ENCODE measurements at regions not wholly inside any gene's neighbourhood (a gene's known extent, or its start where the extent isn't known, plus 50 kb on each side); places are given as distances from the start of the nearest gene placed in this dataset.

GRCh38 chr9:16245756-16246440 is 624.6 kb downstream of the BNC2 start:
- no peak for DNase-seq

DNA sequence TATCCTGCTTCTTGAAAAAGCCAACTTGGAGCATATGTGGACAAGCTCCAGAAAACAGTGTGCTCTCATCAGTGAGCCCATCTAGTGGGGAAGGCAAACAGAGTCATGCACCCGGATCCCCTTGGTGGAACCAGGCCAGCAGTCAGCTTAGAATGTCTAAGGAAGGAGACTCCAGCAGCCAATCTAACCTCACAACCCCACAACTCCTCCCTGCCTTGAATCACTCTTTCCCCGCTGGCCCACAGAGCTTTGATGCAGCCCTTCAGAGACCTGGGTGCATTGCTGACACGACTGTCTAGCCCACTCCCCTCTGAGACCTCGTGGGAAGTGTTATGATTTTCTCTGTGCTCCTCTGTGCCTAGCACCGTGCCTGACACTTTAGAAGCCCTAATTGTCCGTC is 623.7 kb downstream of the BNC2 start:
- no peak for DNase-seq

- DNase-seq: no peak
These were observed 623.1 kb downstream of the BNC2 start for GRCh38 chr9:16247188-16247875.

- DNase-seq: no peak
These were observed 621.6 kb downstream of the BNC2 start for GRCh38 chr9:16248822-16249221.

- DNase-seq: no peak
These were observed 617.9 kb downstream of the BNC2 start for GRCh38 chr9:16252616-16253015.

DNA sequence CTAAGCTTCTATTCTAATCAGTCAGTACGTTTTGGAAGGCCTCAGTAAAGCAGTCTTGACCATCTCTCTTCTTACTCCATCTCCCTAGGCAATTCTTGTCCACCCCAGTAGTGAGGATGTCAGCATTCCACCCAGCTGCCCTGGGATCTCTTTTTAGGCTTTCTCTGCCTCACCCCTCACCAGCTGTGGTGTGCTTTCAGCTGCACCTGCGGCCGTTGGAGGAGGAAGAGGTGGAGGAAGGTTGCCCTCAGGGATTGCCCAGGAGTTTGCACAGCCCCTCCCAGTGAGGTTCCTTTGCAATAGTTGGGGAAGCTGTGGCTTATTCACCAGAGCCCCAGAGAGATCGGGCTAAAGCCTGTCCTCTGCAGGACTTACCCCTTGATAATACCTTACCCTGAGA is 615.8 kb downstream of the BNC2 start:
- DNase-seq: no peak

DNA sequence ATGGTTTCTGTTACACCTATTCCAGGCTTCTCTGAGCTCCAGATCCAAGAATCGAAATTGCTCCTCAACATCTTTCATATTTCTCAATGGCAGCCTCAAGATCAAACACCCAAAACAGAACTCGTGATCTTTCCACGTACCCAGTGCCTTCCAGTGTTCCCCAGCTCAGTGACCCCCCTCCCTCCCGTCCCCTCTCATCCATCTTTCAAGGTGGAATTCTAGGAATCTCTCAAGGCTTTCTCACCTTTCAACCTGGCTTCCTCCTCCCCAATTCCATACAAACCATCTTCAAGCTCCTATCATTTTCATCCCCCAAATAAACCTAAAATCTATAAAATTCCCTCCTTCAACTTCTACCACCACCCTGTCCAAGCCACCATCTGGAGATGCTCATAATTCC is 615.3 kb downstream of the BNC2 start:
- no peak for DNase-seq

GRCh38 chr9:16257604-16258003 is 612.9 kb downstream of the BNC2 start:
- no peak for DNase-seq

DNA sequence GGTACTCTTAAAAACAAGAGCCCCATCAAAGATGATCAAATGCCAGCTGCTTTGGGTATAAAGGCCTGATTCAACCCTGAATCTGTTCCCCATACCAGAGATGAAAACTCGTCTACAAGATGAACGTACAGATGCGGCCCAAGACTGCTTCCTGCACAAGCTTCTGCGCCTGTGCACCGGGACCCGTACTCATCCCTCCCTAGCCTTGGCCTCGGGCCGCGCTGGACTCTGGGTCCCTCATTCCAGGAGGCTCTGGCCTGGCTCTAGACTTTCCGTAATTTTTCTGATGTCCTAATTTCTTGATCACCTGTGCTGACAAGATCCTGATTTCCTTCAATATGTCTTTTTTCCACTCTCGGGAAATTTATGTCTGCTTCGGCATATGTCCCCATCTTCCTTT is 612.3 kb downstream of the BNC2 start:
- DNase-seq: no peak

GRCh38 chr9:16258708-16259107 is 611.8 kb downstream of the BNC2 start:
- no peak for DNase-seq

DNA sequence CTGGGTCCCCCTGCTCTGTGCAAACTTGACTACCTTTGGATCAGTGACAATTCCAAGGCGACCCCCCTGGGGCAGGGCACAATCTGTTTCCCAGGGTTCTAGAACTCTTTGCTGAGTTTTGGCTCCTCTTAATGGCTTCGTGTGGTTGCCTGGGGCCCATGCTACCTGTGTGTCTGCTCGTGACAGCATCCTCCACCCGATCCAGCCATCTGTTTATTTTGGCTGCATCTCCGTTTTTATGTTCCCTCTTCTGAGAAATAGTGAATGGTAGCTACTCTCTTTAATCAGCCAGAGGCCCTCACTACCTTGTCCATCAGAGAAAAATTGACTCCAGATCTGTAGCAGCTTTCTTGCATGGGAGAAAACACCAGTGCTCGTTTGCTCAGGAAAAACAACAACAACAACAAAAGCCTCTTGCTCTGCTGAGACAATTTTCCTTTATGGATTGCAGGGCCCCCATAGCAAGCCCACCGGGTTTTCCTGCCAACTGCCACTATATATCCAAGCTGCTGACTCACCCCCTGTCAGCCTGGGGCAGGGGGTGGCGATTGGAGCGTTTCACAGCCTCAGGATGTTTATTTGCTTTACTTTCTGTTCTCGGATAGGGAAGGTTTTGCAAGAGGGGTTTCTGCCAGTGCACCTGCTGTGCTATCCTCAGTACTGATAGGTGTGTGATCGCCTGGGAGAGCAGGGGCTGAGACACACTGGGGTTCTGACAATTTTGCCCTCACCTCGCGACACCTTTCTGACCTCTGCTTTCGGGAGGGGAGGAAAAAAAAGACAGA is 607.8 kb downstream of the BNC2 start:
- no peak for DNase-seq

DNA sequence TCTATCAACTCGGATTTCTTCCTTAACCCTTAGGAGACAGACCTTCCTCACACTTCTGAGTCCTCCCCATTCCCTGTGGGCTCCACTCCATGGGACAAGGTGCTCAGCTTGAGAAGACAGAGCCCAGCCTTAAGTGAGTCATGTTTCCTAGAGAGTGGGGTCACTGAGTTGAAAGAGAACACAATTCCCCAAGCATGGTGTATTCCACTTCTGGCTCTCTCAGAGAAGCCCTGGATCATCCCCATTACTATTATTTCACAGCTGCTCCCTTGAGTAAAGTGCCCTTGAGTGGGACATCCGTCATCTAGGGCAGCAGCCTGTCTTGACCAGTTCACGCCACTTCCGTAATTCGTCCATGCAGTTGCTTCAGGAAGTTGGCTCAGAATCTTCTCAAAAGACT is 604.8 kb downstream of the BNC2 start:
- no peak for DNase-seq

DNA sequence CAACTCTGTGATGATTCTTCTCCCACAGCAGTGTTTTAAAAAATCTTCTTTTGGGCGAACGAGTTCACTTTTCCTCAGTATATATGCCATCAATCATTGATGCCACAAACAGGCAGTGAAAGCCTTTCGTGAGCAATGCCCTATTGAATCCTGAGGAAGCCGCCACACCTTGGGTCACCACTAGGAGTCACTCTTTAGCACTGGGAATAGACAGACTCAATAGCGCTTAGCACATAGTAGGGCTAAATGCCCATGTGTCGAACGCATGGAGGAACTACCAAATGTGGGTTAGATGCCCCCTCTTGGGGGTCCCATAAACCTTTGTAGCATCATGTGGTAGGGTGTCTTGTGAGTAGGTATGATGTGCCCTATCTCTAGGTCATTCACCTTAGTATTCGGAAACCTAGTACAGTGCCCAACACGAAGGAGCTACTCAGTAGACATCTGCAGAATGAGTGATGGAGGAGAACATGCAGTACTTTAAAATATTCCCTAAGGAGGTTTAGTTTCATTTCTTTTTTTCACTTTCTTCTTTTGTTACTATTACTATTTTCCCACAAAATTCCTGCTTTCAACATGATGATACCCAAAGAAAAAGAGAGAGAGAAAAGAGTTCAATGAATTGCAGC is 603.7 kb downstream of the BNC2 start:
- peak; percentile 17 to 29 for DNase-seq

DNA sequence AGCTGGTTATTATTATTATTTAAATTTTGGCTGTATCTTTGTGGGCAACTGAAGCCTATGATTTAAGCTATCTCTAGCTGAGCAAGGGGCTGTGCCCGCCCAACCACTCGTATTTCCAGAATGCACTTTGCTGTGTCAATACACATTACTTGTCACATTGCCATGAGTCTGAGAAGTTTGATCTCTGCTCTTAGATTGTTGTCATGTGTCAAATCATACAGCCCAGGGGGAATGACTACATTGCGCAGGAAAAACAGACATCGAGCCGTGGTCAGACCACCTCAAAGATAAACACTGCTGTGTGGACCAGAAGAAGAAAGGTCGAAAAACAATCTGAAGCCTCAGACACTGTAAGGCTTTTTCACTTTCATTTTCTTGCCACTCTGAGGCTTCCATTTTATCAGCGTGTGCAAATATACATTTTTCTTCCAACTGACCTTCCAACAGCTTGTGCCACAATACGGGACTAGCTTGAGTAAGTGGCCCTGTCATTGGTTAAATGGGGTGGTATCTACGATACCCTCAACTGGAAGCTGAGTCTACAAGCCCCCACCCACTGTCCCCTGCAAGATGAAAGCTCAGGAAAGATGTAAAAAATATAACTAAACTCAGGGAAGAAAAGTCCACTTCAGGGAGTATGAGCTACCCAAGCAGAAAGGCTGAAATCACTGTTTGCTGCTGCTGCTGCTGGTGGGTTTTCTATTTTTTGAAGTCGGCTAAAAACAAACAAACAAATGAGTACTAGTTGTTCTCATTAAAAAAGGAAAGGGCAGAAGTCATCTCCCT is 603.0 kb downstream of the BNC2 start:
- no peak for DNase-seq

GRCh38 chr9:16268067-16268881 is 602.2 kb downstream of the BNC2 start:
- DNase-seq: no peak

DNA sequence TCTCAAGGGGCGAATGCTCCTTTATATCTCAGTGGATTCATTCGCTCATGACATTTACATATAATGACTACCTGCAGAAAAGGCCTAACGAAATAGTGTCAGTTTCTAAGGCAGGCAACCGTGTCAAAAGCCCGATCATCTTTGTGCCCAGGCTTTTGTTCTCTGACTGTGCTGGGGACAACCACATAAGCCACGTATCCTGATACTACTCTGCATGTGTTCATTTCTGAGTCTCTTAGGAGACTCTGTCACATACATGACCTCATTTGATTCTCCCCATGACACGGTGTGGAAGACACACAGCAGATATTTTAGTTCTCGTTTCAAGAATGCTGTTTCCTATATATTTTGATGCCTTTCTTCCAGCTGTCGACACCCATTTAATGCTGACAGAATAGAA is 598.5 kb downstream of the BNC2 start:
- DNase-seq: no peak

GRCh38 chr9:16272776-16273175 is 597.7 kb downstream of the BNC2 start:
- no peak for DNase-seq

GRCh38 chr9:16275795-16276624 is 594.5 kb downstream of the BNC2 start:
- DNase-seq: no peak

DNA sequence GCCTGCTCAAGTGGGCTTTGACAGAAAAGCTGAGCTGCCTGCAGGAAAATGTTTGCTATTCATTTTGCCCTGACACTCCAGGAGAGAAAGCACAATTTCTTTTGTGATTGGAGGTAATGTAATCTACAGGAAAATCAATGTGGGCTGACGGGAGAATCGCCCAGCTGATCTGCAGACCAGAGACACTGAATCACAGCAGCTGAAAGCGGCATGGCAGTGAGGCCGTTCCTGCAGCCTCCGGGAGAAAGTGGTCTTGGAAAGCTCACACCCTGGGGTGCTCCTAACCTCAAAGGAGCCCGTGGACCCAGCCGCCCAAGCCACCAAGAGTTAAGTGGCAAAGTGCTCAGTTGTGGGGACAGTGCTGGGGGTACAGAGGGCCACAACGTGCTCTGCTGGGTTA is 593.6 kb downstream of the BNC2 start:
- DNase-seq: no peak

DNA sequence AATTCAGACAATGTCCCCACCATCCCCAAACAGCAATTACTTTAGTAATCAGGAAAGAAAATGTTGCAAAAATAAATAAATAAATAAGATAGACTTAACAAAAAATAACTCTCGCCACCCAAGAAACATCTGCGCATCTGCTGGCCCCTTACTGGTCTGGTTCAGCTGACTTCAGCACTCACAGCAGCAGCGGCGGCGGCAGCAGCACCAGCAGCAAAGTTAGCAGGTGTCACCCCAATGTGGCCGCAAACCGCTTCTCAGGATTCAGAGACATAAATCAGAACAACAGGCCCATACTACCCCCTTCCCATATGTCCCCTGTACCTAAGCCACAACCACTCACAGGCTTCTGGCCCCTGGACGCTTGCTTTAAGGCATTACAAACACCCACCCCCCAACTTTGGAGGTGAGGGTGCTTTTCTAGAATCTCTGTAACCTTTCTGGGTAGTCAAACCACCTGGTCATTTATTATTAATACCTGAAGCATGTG is 593.0 kb downstream of the BNC2 start:
- DNase-seq: no peak

Measured in inflammatory macrophage (primary cell).